ENCODE measurements at regions not wholly inside any gene's neighbourhood (a gene's known extent, or its start where the extent isn't known, plus 50 kb on each side); places are given as distances from the start of the nearest gene placed in this dataset.

DNA sequence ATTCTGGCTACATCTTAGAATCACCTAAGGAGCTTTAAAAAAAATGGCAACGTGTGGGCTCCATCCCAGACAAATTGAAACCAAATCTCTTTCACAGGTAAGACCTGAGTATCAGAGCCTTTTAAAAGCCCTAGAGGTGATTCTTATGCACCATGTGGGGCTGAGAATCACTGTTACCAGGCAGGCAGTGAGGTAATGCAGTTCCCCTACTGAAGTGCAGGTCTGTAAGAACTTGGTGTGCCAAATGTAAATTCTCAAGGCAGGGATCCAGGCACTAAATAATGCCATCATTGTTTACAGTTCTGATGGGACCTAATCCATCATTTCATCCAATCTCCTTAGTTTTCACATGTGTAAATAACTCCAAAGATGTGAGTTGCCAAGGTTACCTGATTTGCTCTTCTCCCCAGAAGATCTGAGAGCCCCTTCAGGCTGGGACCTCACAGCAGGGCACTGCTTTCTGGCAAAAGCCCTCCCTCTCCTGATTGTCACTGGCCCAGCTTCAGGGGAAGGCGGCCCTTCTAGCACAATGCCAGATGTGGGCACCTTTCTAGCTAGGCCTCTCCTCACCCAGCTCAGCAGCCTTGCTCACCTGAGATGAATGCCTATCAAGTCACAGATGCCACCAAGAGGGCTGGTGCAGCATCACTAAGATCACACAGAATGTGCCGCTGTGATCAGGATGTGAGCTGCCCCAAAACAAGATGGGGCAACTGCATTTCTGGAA lies 73.6 kb upstream of the RGPD5 start:
- TF ChIP-seq, protein P1, sequence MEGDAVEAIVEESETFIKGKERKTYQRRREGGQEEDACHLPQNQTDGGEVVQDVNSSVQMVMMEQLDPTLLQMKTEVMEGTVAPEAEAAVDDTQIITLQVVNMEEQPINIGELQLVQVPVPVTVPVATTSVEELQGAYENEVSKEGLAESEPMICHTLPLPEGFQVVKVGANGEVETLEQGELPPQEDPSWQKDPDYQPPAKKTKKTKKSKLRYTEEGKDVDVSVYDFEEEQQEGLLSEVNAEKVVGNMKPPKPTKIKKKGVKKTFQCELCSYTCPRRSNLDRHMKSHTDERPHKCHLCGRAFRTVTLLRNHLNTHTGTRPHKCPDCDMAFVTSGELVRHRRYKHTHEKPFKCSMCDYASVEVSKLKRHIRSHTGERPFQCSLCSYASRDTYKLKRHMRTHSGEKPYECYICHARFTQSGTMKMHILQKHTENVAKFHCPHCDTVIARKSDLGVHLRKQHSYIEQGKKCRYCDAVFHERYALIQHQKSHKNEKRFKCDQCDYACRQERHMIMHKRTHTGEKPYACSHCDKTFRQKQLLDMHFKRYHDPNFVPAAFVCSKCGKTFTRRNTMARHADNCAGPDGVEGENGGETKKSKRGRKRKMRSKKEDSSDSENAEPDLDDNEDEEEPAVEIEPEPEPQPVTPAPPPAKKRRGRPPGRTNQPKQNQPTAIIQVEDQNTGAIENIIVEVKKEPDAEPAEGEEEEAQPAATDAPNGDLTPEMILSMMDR (IDR thresholded peaks at IDR 0.05) = no peak
- TF ChIP-seq ZNF263 (CRISPR knock-in tag; IDR thresholded peaks at IDR 0.05; ENCODE audit: low read depth) (no peak), NR1H2 (CRISPR knock-in tag; IDR thresholded peaks at IDR 0.05) (no peak), NR3C1 (CRISPR knock-in tag; conservative IDR thresholded peaks at IDR 0.05; ENCODE audit: low read depth) (no peak)
- TF ChIP-seq, protein P2, sequence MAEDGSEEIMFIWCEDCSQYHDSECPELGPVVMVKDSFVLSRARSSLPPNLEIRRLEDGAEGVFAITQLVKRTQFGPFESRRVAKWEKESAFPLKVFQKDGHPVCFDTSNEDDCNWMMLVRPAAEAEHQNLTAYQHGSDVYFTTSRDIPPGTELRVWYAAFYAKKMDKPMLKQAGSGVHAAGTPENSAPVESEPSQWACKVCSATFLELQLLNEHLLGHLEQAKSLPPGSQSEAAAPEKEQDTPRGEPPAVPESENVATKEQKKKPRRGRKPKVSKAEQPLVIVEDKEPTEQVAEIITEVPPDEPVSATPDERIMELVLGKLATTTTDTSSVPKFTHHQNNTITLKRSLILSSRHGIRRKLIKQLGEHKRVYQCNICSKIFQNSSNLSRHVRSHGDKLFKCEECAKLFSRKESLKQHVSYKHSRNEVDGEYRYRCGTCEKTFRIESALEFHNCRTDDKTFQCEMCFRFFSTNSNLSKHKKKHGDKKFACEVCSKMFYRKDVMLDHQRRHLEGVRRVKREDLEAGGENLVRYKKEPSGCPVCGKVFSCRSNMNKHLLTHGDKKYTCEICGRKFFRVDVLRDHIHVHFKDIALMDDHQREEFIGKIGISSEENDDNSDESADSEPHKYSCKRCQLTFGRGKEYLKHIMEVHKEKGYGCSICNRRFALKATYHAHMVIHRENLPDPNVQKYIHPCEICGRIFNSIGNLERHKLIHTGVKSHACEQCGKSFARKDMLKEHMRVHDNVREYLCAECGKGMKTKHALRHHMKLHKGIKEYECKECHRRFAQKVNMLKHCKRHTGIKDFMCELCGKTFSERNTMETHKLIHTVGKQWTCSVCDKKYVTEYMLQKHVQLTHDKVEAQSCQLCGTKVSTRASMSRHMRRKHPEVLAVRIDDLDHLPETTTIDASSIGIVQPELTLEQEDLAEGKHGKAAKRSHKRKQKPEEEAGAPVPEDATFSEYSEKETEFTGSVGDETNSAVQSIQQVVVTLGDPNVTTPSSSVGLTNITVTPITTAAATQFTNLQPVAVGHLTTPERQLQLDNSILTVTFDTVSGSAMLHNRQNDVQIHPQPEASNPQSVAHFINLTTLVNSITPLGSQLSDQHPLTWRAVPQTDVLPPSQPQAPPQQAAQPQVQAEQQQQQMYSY (CRISPR knock-in tag; IDR thresholded peaks at IDR 0.05) = no peak
